Astrocyte (in vitro differentiated cells and primary cell): ENCODE measurements at regions not wholly inside any gene's neighbourhood (a gene's known extent, or its start where the extent isn't known, plus 50 kb on each side); places are given as distances from the start of the nearest gene placed in this dataset.

Experiments used
- DNase-seq: peaks from one replicate; pipeline ENCODE4 v3.0.0-alpha.2; 2010; ENCODE audit warnings: low read depth
- FAIRE-seq: peaks from 2 replicates; lab custom pipeline; 2011; peaks lifted over from hg19 to GRCh38; lab: Jason Lieb, UNC
- H2AFZ ChIP-seq: 2 replicates; pipeline ENCODE4 v1.6.0; 2012; ENCODE audit warnings: low read depth, low read length, inconsistent platforms
- H3K27ac ChIP-seq: 2 replicates; pipeline ENCODE4 v1.5.1; 2011; ENCODE audit warnings: low read depth, low read length, inconsistent platforms
- H3K27me3 ChIP-seq: 2 replicates; pipeline ENCODE4 v1.6.0; 2011; ENCODE audit warnings: low read length, inconsistent platforms; ENCODE audit not compliant: insufficient read depth
- H3K36me3 ChIP-seq: 2 replicates; pipeline ENCODE4 v1.5.1; 2011; ENCODE audit warnings: low read length, inconsistent platforms; ENCODE audit not compliant: insufficient read depth
- H3K4me1 ChIP-seq: 2 replicates; pipeline ENCODE4 v1.5.1; 2011; ENCODE audit warnings: low read length, inconsistent platforms; ENCODE audit not compliant: insufficient read depth
- H3K4me2 ChIP-seq: 2 replicates; pipeline ENCODE4 v1.6.0; 2012; ENCODE audit warnings: low read length, inconsistent platforms
- H3K4me3 ChIP-seq: 2 replicates; pipeline ENCODE4 v1.5.1; 2011; ENCODE audit warnings: low read depth, mild to moderate bottlenecking, low read length, inconsistent platforms; ENCODE audit not compliant: insufficient read depth
- H3K79me2 ChIP-seq: 2 replicates; pipeline ENCODE4 v1.6.0; 2012; ENCODE audit warnings: mild to moderate bottlenecking, low read length, inconsistent platforms; ENCODE audit not compliant: insufficient read depth
- H3K9ac ChIP-seq: 2 replicates; pipeline ENCODE4 v1.6.0; 2012; ENCODE audit warnings: mild to moderate bottlenecking, low read length, inconsistent platforms
- H3K9me3 ChIP-seq: 2 replicates; pipeline ENCODE4 v1.5.1; 2012; ENCODE audit warnings: low read depth, mild to moderate bottlenecking, low read length, inconsistent platforms; ENCODE audit not compliant: insufficient read depth
- H4K20me1 ChIP-seq: 2 replicates; pipeline ENCODE4 v1.6.0; 2012; ENCODE audit warnings: low read length, inconsistent platforms; ENCODE audit not compliant: insufficient read depth
- H3K27ac Mint-ChIP-seq: one replicate; pipeline ENCODE4 v1.8.0; 2021; ENCODE audit warnings: mild to moderate bottlenecking, mixed read lengths; ENCODE audit not compliant: unreplicated experiment
- H3K27me3 Mint-ChIP-seq: one replicate; pipeline ENCODE4 v1.8.0; 2021; ENCODE audit warnings: low read depth, mixed read lengths; ENCODE audit not compliant: unreplicated experiment
- H3K36me3 Mint-ChIP-seq: one replicate; pipeline ENCODE4 v1.8.0; 2021; ENCODE audit warnings: low read depth, mixed read lengths; ENCODE audit not compliant: unreplicated experiment
- H3K4me1 Mint-ChIP-seq: one replicate; pipeline ENCODE4 v1.8.0; 2021; ENCODE audit warnings: low read depth, mixed read lengths; ENCODE audit not compliant: unreplicated experiment
- H3K4me3 Mint-ChIP-seq: one replicate; pipeline ENCODE4 v1.8.0; 2021; ENCODE audit warnings: mild to moderate bottlenecking, moderate library complexity, mixed read lengths; ENCODE audit not compliant: unreplicated experiment
- H3K9me3 Mint-ChIP-seq: one replicate; pipeline ENCODE4 v1.8.0; 2021; ENCODE audit warnings: mild to moderate bottlenecking, mixed read lengths; ENCODE audit not compliant: unreplicated experiment
- EZH2 ChIP-seq: IDR thresholded peaks from 2 replicates; pipeline ENCODE4 v1.6.1; 2012; ENCODE audit warnings: mild to moderate bottlenecking, low read length, inconsistent platforms; ENCODE audit not compliant: insufficient read depth
- TF ChIP-seq, protein P1 (sequence below): IDR thresholded peaks from 2 replicates; pipeline ENCODE4 v1.5.1; 2011; ENCODE audit warnings: low read depth, mild to moderate bottlenecking, inconsistent platforms, low read length, moderate library complexity; ENCODE audit not compliant: insufficient read depth

DNA sequence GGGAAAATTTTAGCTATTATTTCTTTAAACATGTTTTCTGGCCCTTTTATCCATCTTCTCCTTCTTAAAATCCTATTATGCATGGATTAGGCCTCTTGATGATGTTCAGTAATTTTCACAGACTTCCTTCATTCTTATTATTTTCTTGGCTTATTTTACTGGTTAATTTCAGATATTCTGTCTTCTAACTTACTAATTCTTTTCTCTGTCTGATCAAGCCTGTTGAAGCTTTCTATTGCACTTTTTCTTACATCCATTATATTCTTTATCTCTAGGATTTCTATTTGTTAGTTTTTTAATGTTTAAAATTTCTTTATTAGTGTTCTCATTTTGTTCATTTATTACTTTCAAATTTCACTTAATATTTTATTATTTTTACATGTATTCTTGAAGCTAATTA, 105.3 kb upstream of the GALNT13 start:
- Histone ChIP-seq H3K4me3 (no peak overlapping the region), H2AFZ (no peak overlapping the region), H3K9me3 (peaks cover 11% of the 10 kb centered on the region), H3K27me3 (no peaks in the 10 kb centered on the region), H3K4me2 (no peak overlapping the region), H3K4me1 (no peaks in the 10 kb centered on the region), H3K27ac (no peak overlapping the region), H4K20me1 (no peaks in the 10 kb centered on the region), H3K36me3 (no peaks in the 10 kb centered on the region), H3K79me2 (no peaks in the 10 kb centered on the region), H3K9ac (no peak overlapping the region)
- peaks cover 20% of the 10 kb centered on the region for H3K9me3 Mint-ChIP-seq
- FAIRE-seq (no peak), DNase-seq (no peak)
- no peak overlapping the region for H3K4me3 Mint-ChIP-seq
- no peak overlapping the region for H3K27ac Mint-ChIP-seq
- peaks cover 2% of the 10 kb centered on the region for H3K27me3 Mint-ChIP-seq
- TF ChIP-seq, protein P1, sequence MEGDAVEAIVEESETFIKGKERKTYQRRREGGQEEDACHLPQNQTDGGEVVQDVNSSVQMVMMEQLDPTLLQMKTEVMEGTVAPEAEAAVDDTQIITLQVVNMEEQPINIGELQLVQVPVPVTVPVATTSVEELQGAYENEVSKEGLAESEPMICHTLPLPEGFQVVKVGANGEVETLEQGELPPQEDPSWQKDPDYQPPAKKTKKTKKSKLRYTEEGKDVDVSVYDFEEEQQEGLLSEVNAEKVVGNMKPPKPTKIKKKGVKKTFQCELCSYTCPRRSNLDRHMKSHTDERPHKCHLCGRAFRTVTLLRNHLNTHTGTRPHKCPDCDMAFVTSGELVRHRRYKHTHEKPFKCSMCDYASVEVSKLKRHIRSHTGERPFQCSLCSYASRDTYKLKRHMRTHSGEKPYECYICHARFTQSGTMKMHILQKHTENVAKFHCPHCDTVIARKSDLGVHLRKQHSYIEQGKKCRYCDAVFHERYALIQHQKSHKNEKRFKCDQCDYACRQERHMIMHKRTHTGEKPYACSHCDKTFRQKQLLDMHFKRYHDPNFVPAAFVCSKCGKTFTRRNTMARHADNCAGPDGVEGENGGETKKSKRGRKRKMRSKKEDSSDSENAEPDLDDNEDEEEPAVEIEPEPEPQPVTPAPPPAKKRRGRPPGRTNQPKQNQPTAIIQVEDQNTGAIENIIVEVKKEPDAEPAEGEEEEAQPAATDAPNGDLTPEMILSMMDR: no peak
- TF ChIP-seq EZH2: no peak
- no peaks in the 10 kb centered on the region for H3K4me1 Mint-ChIP-seq
- no peaks in the 10 kb centered on the region for H3K36me3 Mint-ChIP-seq

GRCh38 chr2:153770359-153770991, 101.2 kb upstream of the GALNT13 start:
- Mint-ChIP-seq H3K27ac (no peak overlapping the region), H3K4me3 (no peak overlapping the region), H3K4me1 (no peaks in the 10 kb centered on the region), H3K36me3 (no peaks in the 10 kb centered on the region), H3K27me3 (peaks cover 7% of the 10 kb centered on the region), H3K9me3 (peaks cover 16% of the 10 kb centered on the region)
- Histone ChIP-seq H3K4me1 (no peaks in the 10 kb centered on the region), H3K9me3 (peaks cover 14% of the 10 kb centered on the region), H3K79me2 (no peaks in the 10 kb centered on the region), H3K27me3 (no peaks in the 10 kb centered on the region), H3K4me2 (no peak overlapping the region), H3K36me3 (no peaks in the 10 kb centered on the region), H2AFZ (no peak overlapping the region), H3K9ac (no peak overlapping the region), H4K20me1 (no peaks in the 10 kb centered on the region), H3K27ac (no peak overlapping the region), H3K4me3 (no peak overlapping the region)
- FAIRE-seq (no peak), DNase-seq (no peak)
- no peak for TF ChIP-seq EZH2
- TF ChIP-seq, protein P1: peak; percentile 5

DNA sequence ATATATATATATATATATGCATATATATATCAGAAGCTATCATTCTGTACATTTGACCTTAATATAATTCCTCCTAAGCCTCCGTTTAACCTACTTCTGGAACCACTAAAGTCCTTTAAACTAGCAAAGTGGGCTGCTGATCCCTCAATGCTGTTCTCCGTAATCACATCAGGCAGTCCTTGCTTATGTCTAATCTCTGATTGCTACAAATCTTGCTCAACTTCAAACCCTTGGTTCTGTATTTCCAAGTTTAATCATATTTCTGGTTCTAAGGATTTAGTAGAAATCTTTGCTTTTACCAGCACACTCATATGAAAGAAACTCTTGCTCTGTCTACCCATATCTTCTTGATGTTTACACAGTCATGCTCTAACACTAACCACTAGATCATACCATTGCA, 91.5 kb upstream of the GALNT13 start:
- H3K9me3 ChIP-seq: peaks cover 4% of the 10 kb centered on the region
- TF ChIP-seq, protein P1: no peak
- no peak for TF ChIP-seq EZH2
- H3K4me1 ChIP-seq: no peaks in the 10 kb centered on the region
- FAIRE-seq (no peak), DNase-seq (no peak)
- no peak overlapping the region for H3K4me2 ChIP-seq
- no peaks in the 10 kb centered on the region for H3K4me1 Mint-ChIP-seq
- H3K9me3 Mint-ChIP-seq: no peaks in the 10 kb centered on the region
- H4K20me1 ChIP-seq: no peaks in the 10 kb centered on the region
- H3K27me3 ChIP-seq: no peaks in the 10 kb centered on the region
- H3K4me3 Mint-ChIP-seq: no peak overlapping the region
- no peaks in the 10 kb centered on the region for H3K27me3 Mint-ChIP-seq
- no peaks in the 10 kb centered on the region for H3K36me3 Mint-ChIP-seq
- no peak overlapping the region for H3K27ac Mint-ChIP-seq
- no peaks in the 10 kb centered on the region for H3K79me2 ChIP-seq
- no peaks in the 10 kb centered on the region for H3K36me3 ChIP-seq
- H3K9ac ChIP-seq: no peak overlapping the region
- no peak overlapping the region for H3K27ac ChIP-seq
- H2AFZ ChIP-seq: no peak overlapping the region
- no peak overlapping the region for H3K4me3 ChIP-seq
